Activated T-helper 1 cell treated with anti-CD3 and anti-CD28 coated beads, Interleukin-2, amount 50 U/mL, for 16 hours (primary cell): ENCODE measurements at regions not wholly inside any gene's neighbourhood (a gene's known extent, or its start where the extent isn't known, plus 50 kb on each side); places are given as distances from the start of the nearest gene placed in this dataset.

Experiments
- DNase-seq, 2 donors: peaks; one replicate each; pipeline ENCODE4 v3.0.0-alpha.2; 2020; ENCODE audit warnings: low read depth in 1 of 2, low spot score in 1 of 2

GRCh38 chr2:118668431-118669424 lies 178.7 kb downstream of the EN1 start:
- DNase-seq = no peak

GRCh38 chr2:118667964-118668363 lies 179.5 kb downstream of the EN1 start:
- DNase-seq = no peak

DNA sequence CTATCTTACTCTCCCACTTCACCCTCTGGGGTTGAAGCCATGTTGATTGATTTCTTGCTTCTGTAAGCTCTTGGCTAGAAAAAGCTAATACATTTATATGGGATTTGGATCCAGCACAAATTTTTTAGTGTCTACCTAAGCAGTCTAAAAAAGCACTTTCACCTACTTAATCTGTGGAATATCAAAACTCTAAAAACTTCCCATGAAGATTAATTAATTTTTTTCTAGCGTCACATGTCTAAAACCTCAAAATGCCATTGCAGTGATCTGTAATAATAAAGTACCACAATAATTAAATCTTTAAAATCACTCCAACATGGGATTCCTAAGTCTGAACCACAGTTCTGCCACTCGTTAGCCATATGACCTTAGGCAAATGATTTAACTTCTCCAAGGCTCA lies 180.1 kb downstream of the EN1 start:
- DNase-seq = no peak

GRCh38 chr2:118665784-118666529 lies 181.5 kb downstream of the EN1 start:
- no peak for DNase-seq

DNA sequence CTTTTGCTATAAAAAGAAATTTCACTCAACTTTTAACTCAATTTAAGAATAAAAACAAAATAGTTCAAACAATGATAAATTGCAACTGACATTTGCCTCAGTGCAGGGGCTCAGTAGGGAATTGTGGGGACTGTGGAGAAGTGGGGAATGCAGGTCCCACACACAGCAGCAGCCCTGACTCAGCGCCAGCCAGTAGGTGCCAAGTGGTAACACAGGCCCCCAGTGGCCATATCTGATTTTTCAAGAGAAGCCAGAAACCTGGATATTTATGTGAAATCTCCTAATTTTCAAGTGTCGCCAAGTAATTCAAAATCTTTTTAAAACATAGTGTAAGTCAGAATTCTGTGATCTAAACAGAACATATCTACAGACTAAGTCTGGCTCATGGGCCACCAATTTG lies 186.3 kb downstream of the EN1 start:
- DNase-seq = no peak

DNA sequence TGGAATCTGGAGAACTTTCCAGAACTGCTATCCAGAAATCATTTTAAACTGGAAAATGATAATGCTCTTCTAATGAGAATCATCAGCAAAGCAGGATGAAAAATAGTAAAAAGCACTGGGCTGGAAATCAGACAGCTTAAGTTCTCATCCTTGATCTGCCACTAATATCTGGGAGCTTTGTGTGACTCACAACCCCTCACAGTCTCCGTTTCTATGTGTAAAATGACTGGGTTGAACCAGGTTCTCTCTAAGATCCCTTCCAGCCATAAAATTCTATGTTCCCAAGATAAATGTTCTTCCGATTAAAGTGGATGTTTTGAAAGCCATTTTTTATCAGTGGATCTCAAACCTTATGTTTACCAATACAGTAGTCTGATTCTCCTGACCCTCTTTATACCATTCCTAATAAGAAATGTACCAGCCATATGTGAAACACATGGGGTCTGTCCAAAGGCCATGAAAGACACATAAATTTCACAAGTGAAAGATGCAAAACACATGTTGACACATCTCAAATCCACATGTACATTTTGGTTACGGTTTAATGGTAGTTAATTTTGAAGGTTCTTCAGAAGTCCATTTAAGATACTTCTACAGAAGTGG lies 188.8 kb downstream of the EN1 start:
- no peak for DNase-seq

GRCh38 chr2:118657466-118657865 lies 190.0 kb downstream of the EN1 start:
- no peak for DNase-seq

- DNase-seq = no peak
Measured at GRCh38 chr2:118654945-118655344, 192.5 kb downstream of the EN1 start.

GRCh38 chr2:118650327-118650726 lies 197.1 kb downstream of the EN1 start:
- DNase-seq = no peak

DNA sequence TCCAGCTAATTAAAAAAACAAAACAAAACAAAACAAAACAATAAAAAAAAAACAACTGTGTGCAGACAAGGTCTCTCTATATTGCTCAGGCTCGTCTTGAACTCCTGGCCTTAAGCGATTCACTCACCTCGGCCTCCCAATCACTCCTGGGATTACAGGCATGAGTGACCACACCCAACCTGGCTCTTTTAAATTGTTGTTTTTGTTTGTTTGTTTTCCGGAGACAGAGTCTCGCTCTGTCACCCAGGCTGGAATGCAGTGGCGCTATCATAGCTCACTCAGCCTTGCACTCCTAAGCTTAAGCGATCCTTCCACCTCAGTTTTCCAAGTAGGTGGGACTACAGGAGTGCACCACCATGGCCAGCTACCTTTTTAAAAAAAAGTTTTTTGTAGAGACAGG lies 201.6 kb downstream of the EN1 start:
- DNase-seq = no peak

DNA sequence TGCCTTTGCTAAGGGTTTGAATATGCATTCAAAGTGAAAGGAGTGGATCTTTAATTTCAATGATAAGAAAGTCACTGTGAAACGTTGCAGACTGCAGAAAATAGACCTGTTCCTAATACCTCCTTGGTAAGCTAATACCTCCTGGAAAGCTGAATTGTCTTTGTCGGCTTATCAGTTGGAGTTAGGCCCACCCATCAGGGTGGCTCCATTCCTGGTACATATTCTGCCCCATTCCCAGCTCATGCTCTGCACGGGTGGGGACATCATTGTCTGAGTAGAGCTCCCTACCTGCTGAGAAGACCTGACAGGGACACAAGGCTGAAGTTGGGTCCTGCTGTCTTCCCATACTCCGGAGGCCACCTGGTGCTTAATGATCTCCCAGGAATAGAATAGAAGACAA lies 203.3 kb downstream of the EN1 start:
- DNase-seq = no peak

DNA sequence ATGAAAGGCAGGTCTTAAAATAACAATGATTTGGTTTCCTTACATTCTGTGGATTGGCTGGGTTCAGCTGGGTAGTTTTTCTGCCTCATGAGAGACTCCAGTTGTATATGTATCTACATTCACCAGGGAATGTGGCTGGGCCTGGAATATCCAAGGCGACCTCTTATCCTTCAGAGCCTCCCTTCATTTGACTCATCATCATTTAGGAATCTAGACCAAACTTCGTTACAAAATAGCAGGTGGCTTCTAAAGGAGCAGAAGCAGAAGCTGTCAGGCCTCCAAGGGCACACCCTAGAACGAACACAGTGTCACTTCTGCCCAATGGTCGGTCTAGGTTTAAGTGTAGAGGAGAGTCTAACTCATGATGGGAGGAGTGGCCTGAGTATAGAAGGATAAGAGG lies 204.2 kb downstream of the EN1 start:
- DNase-seq = no peak

DNA sequence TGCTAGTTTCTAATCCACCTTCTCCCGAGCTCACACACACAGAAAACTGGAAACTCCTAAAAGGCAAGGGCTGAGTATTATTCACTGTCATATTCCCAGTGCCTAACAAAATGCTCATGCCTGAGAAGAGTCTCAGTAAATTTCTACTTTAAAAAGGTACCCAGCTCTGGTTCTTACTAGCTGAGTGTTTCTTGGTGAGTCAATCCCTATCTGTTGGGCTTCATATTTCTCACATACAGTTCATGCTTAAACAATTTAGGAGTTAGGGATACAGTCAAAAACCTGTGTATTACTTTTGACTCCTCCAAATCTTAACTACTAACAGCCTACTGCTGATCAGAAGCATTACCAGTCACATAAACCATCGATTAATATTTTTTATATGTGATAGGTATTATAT lies 204.9 kb downstream of the EN1 start:
- DNase-seq = no peak

DNA sequence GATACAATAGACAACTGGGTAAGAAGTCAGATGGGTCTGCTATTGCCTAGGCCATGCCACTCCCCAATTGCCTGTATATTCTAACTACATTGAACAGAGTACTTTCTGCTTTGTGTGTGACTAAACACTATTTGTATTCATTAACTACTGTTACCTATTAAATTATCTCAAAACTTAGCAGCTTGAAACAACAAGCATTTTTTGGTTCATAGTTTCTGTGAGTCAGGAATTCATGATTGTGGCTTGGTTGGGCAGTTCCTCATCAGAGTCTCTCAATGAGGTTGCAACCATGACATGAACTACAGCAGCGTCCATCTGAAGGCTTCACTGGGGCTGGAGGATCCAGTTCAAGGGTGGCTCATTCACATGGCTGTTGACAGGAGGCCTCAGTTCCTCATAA lies 205.7 kb downstream of the EN1 start:
- DNase-seq = no peak

DNA sequence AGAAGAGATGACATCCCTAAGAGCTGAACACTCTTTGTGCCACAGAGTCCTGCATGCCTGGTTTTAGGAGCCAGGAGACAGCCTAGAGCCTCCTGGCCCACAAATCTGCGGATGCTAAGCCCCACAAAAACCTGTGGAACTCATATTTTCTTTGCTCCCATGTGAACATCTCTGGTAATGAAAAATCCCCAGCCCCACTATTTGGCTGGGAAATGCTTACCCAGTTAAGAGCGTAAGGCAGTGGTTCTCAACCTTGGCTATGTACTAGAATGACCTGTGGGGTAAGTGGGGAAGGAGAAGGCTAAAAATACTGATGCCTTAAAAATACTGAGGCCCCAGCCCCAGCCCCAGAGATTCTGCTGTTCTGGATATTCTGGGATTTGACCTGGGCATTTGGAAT lies 208.1 kb downstream of the EN1 start:
- DNase-seq = no peak

DNA sequence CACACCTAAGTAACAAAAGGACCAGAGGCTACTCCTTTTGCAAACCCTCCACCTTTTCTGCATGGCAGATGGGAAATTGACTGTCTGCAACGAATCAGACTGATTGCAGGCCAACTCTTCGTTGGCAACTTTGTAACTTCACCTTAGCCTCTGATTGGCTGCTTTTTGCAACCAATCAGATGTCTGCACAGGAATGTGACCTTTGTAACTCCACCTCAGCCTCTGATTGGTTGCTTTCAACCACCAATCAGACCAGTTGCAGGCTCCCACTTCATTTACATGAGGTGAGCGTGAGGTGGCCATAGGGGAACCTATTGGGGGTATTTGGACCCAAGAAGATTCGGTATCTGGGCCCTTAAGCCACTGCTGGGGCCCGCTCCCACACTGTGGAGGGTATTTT lies 209.0 kb downstream of the EN1 start:
- no peak for DNase-seq

DNA sequence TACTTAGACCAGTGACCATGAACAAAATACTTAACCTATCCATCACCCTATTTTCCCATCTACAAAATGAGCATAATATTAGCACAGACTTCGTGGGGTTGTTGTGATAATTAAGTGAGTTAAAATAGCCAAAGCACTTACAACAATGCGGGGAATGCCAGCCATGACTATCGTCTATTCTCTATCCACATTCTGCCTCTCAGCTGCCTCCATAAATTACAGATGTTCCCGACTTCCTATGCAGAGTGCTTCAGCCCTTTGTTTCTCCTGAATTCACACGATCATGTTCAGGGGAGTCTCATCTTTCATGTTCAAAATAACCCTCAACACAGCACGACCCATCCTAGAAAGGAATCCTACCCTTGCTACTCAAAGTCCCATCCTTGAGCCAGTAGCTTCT lies 211.6 kb downstream of the EN1 start:
- no peak for DNase-seq

- no peak for DNase-seq
Measured at GRCh38 chr2:118634876-118635275, 212.6 kb downstream of the EN1 start.

DNA sequence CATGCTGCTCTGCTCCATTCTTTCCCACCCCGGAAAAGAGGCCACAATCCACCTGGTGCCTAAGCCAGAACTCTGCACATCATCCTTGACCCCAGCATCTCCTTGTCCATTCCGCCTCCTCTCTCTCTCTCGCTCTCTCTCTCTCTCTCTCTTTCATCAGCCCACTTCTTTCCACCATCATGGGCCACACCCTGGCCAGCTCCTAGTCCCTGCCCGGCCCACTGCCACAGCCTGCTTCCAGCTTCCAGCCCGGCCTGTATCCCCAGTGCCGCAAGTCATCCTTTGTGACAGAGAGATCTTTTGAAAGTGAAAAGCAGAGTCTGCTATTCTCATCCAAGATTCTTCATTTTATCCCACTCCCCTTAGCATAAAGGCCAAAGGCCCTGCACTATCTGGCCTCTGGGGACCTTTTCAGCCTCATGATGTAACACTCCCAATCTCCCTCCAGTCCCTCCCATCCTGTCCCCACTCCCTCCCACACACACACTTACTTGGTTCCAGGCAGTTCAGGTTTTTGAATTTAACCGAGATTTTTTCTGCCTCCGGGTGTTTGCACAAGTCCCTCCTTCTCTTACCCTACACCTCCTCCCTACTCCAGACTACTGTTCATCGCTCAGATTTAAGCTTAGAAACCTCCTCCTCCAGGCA lies 214.0 kb downstream of the EN1 start:
- DNase-seq = no peak

- no peak for DNase-seq
Measured at GRCh38 chr2:118632921-118633320, 214.5 kb downstream of the EN1 start.

DNA sequence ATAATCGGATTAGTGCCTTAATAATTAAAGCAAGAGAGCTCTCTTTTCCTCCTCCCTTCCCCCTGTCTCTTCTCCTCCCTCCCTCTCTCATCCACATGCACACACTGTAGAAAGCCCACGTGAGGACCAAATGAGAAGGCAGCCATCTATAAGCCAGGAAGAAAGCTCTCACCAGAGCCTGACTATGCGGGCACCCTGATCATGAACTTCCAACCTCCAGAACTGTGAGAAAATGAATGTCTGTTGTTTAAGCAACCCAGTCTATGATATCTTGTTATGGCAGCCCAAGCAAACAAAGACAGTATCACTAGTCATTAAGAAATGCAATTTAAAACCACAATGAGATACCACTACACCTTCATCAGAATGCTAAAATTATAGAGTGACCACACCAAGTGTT lies 220.3 kb downstream of the EN1 start:
- no peak for DNase-seq
